Breast epithelium (tissue), 4 donors: ENCODE measurements at regions not wholly inside any gene's neighbourhood (a gene's known extent, or its start where the extent isn't known, plus 50 kb on each side); places are given as distances from the start of the nearest gene placed in this dataset.

ENCODE experiments used
- DNase-seq, 2 donors: peaks; one replicate each; pipeline ENCODE4 v3.0.0-alpha.2; 2019; ENCODE audit warnings: low spot score in 2 of 2
- H3K27ac ChIP-seq, 2 donors: fragments of 200-600 bp; sonication (generic) in 1 of 2; one replicate each; pipeline ENCODE4 v1.5.1; 2016 to 2019; ENCODE audit warnings: mild to moderate bottlenecking in 1 of 2
- H3K27me3 ChIP-seq, 2 donors: fragments of 200-600 bp; sonication (generic) in 1 of 2; one replicate each; pipeline versions ENCODE4 v1.5.1 to v1.6.0; 2017 to 2019; ENCODE audit warnings: control low read depth in 1 of 2, mild to moderate bottlenecking in 1 of 2
- H3K36me3 ChIP-seq: fragments of 200-600 bp; one replicate; pipeline ENCODE4 v1.5.1; 2019
- H3K4me1 ChIP-seq, 2 donors: fragments of 200-600 bp; sonication (generic); one replicate each; pipeline ENCODE4 v1.5.1; 2016 to 2019; ENCODE audit warnings: control low read depth in 1 of 2
- H3K4me3 ChIP-seq, 3 donors: fragments of 200-600 bp; sonication (generic); 1 replicate in 2 of 3; 2 replicates in 1 of 3; pipeline ENCODE4 v1.5.1; 2016 to 2019; ENCODE audit warnings: mild to moderate bottlenecking in 3 of 3, moderate library complexity in 2 of 3
- H3K9me3 ChIP-seq, 2 donors: fragments of 200-600 bp; sonication (generic) in 1 of 2; one replicate each; pipeline ENCODE4 v1.5.1; 2016 to 2019; ENCODE audit warnings: control low read depth in 1 of 2
- POLR2A ChIP-seq: fragments of 450-650 bp; IDR thresholded peaks from one replicate; pipeline ENCODE4 v1.6.1; 2016; ENCODE audit warnings: antibody characterized with exemption, mild to moderate bottlenecking, moderate library complexity
- POLR2AphosphoS5 ChIP-seq, 3 donors: sonication (generic); formaldehyde crosslinking; IDR thresholded peaks; one replicate each; pipeline ENCODE4 v1.6.1; 2017; ENCODE audit warnings: antibody characterized with exemption in 3 of 3
- intact Hi-C: fragments of 100-400 bp; cut with DNase I; formaldehyde crosslinking; loops from one replicate; pipeline ENCODE4 v1.15.1; 2023; ENCODE audit warnings: low total_unique reads
- TF ChIP-seq, protein P1 (sequence below), 3 donors: fragments of 450-650 bp; IDR thresholded peaks; one replicate each; pipeline ENCODE4 v1.5.1; 2016 to 2017; ENCODE audit warnings: antibody characterized with exemption in 3 of 3, mild to moderate bottlenecking in 3 of 3, moderate library complexity in 3 of 3

DNA sequence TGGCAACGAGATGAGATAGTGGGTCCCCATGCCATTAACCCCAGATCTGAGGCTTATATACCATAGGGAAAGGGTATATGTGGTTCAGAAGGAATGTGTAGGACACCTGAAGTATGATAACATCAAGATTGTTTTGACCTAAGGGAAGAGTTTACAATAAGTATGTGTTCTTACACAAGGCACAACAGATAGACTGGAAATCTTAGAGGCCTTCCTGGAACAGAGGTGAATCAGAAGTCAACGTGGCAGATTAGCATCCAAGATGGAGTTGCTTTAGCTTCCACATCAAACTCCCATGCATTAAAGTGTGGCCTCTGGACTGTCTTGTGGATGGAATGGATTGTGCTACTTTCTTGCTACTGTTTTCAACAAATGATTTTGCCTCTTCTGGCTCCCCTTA, 116.6 kb upstream of the NT5C1B start:
- no peak for TF ChIP-seq POLR2A
- TF ChIP-seq POLR2AphosphoS5 (IDR thresholded peaks at IDR 0.05): no peak
- TF ChIP-seq, protein P1, sequence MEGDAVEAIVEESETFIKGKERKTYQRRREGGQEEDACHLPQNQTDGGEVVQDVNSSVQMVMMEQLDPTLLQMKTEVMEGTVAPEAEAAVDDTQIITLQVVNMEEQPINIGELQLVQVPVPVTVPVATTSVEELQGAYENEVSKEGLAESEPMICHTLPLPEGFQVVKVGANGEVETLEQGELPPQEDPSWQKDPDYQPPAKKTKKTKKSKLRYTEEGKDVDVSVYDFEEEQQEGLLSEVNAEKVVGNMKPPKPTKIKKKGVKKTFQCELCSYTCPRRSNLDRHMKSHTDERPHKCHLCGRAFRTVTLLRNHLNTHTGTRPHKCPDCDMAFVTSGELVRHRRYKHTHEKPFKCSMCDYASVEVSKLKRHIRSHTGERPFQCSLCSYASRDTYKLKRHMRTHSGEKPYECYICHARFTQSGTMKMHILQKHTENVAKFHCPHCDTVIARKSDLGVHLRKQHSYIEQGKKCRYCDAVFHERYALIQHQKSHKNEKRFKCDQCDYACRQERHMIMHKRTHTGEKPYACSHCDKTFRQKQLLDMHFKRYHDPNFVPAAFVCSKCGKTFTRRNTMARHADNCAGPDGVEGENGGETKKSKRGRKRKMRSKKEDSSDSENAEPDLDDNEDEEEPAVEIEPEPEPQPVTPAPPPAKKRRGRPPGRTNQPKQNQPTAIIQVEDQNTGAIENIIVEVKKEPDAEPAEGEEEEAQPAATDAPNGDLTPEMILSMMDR (IDR thresholded peaks at IDR 0.05): no peak
- H3K27ac ChIP-seq: no peak overlapping the region
- DNase-seq: no peak
- no peaks in the 10 kb centered on the region for H3K27me3 ChIP-seq
- no peaks in the 10 kb centered on the region for H3K36me3 ChIP-seq
- H3K4me1 ChIP-seq: no peaks in the 10 kb centered on the region
- intact Hi-C loops: no loop called here
- H3K4me3 ChIP-seq: no peak overlapping the region
- H3K9me3 ChIP-seq: no peaks in the 10 kb centered on the region

DNA sequence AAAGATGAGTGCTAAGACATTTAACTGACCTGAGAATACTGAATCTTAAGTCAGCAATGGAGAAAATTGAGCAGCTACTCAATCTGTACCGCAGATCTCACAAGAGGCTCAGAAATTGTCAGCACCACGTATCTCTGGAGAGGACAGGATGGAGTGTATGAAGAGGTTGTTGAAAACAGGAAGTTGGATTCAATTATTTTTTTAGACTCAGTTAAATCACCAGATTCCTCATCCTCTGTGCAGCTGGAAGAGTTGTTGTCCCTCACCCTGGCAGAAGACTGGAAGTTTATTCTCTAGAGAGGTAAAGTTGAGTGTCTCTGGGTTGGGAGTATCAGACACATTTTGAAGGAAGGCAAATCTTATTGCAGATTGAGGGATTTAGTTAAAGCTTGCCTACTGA, 114.9 kb upstream of the NT5C1B start:
- Histone ChIP-seq H3K4me3 (no peak overlapping the region), H3K9me3 (no peaks in the 10 kb centered on the region), H3K4me1 (no peaks in the 10 kb centered on the region), H3K27ac (no peak overlapping the region), H3K36me3 (no peaks in the 10 kb centered on the region), H3K27me3 (no peaks in the 10 kb centered on the region)
- no peak for DNase-seq
- no peak for TF ChIP-seq POLR2AphosphoS5 (IDR thresholded peaks at IDR 0.05)
- TF ChIP-seq, protein P1 (IDR thresholded peaks at IDR 0.05): no peak
- TF ChIP-seq POLR2A: no peak
- intact Hi-C loops: no loop called here

DNA sequence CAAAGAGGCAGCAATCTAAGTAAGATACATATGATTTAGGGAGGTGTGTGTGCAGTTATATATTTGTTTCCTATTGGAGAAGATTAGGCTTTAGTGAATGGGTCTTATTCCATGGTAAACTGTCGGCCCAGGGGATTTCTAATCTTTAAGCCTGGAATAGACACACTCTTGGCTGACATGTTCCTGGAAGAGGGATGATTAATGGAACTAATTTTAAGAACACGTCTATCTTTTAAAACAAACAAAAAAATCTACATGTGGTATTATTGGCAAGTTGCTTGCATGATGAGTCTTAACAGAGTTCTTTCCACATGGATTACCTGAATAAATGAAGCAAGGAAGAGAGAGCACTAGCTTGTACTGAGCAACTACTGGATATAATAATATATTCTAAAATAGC, 114.2 kb upstream of the NT5C1B start:
- Histone ChIP-seq H3K9me3 (no peaks in the 10 kb centered on the region), H3K27ac (no peak overlapping the region), H3K27me3 (no peaks in the 10 kb centered on the region), H3K36me3 (no peaks in the 10 kb centered on the region), H3K4me1 (no peaks in the 10 kb centered on the region), H3K4me3 (no peak overlapping the region)
- no peak for DNase-seq
- intact Hi-C loops: no loop called here
- TF ChIP-seq, protein P1 (IDR thresholded peaks at IDR 0.05): no peak
- TF ChIP-seq POLR2AphosphoS5 (IDR thresholded peaks at IDR 0.05): no peak
- no peak for TF ChIP-seq POLR2A

DNA sequence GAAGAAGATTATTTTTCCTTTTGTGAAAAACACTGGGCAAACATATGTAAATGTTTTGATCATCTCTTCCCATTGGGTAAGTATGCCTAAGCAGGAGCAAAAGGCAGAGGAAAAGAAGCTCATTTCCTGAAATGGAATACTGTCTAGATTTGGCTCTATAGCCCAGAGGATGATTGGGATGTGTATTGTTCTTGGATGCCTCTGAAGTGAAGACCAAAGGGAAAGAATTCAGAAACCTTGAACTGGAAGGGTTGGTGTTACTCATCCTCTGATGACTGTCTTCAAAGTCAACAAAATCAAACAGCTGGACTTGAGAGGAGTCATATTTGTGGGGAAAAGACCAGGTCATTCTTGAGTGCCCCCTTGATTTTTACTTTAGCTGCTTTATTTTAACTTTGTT, 112.6 kb upstream of the NT5C1B start:
- H3K27me3 ChIP-seq: no peaks in the 10 kb centered on the region
- intact Hi-C loops: no loop called here
- no peak for DNase-seq
- H3K9me3 ChIP-seq: no peaks in the 10 kb centered on the region
- H3K27ac ChIP-seq: no peak overlapping the region
- H3K4me3 ChIP-seq: no peak overlapping the region
- H3K4me1 ChIP-seq: no peaks in the 10 kb centered on the region
- TF ChIP-seq, protein P1 (IDR thresholded peaks at IDR 0.05): no peak
- TF ChIP-seq POLR2AphosphoS5 (IDR thresholded peaks at IDR 0.05): no peak
- TF ChIP-seq POLR2A: no peak
- no peaks in the 10 kb centered on the region for H3K36me3 ChIP-seq

DNA sequence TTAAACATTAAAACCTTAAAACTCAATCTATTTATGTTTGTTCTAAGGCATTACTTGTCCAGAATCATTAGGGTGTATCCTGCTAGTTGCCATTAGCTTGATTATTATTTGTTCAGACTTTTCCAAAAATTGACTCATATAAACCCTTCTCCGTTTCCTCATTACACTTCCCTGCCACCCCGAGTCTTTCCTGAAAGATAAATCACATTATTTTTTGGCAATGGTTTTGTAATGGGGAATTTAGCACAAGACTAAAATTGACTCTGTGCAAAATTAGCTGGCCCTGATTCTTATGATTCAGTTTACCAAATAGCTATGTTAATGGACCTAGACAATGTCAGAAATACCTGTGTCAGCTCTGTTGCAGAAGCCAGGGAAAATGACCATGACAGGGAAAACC, 112.2 kb upstream of the NT5C1B start:
- Histone ChIP-seq H3K27me3 (no peaks in the 10 kb centered on the region), H3K4me3 (no peak overlapping the region), H3K27ac (no peak overlapping the region), H3K36me3 (no peaks in the 10 kb centered on the region), H3K4me1 (no peaks in the 10 kb centered on the region), H3K9me3 (no peaks in the 10 kb centered on the region)
- intact Hi-C loops: no loop called here
- TF ChIP-seq POLR2AphosphoS5 (IDR thresholded peaks at IDR 0.05) (no peak), POLR2A (no peak)
- TF ChIP-seq, protein P1 (IDR thresholded peaks at IDR 0.05): no peak
- DNase-seq: no peak
